ENCODE measurements at regions not wholly inside any gene's neighbourhood (a gene's known extent, or its start where the extent isn't known, plus 50 kb on each side); places are given as distances from the start of the nearest gene placed in this dataset.
"Not testable (repeated sequence)": the region's sequence is repeated elsewhere in the genome, so short reads cannot be mapped to it uniquely, and the experiment has no call there.

GRCh38 chr1:93775224-93775623 is 93.6 kb upstream of the BCAR3 start:
- in situ Hi-C loops (cut with MboI; ENCODE audit: low sequenced_read_pairs): no loop called here

GRCh38 chr1:93774707-93775106 is 93.1 kb upstream of the BCAR3 start:
- in situ Hi-C loops (cut with MboI; ENCODE audit: low sequenced_read_pairs): no loop called here

GRCh38 chr1:93773049-93773838 is 91.6 kb upstream of the BCAR3 start:
- in situ Hi-C loops (cut with MboI; ENCODE audit: low sequenced_read_pairs): no loop called here

GRCh38 chr1:93771843-93772242 is 90.2 kb upstream of the BCAR3 start:
- in situ Hi-C loops (cut with MboI; ENCODE audit: low sequenced_read_pairs): no loop called here

GRCh38 chr1:93770640-93771039 is 89.0 kb upstream of the BCAR3 start:
- in situ Hi-C loops (cut with MboI; ENCODE audit: low sequenced_read_pairs): no loop called here

GRCh38 chr1:93769777-93770176 is 88.1 kb upstream of the BCAR3 start:
- in situ Hi-C loops (cut with MboI; ENCODE audit: low sequenced_read_pairs): no loop called here

GRCh38 chr1:93768380-93768863 is 86.8 kb upstream of the BCAR3 start:
- in situ Hi-C loops (cut with MboI; ENCODE audit: low sequenced_read_pairs): no loop called here

GRCh38 chr1:93766451-93766850 is 84.8 kb upstream of the BCAR3 start:
- in situ Hi-C loops (cut with MboI; ENCODE audit: low sequenced_read_pairs): no loop called here

- in situ Hi-C loops (cut with MboI; ENCODE audit: low sequenced_read_pairs): no loop called here
Observed at GRCh38 chr1:93765099-93765498, 83.5 kb upstream of the BCAR3 start.

- in situ Hi-C loops (cut with MboI; ENCODE audit: low sequenced_read_pairs): no loop called here
Observed at GRCh38 chr1:93764366-93764750, 82.7 kb upstream of the BCAR3 start.

- in situ Hi-C loops (cut with MboI; ENCODE audit: low sequenced_read_pairs): no loop called here
Observed at GRCh38 chr1:93763704-93764365, 82.2 kb upstream of the BCAR3 start.

GRCh38 chr1:93758842-93759515 is 77.3 kb upstream of the BCAR3 start:
- in situ Hi-C loops (cut with MboI; ENCODE audit: low sequenced_read_pairs): no loop called here

GRCh38 chr1:93757256-93758036 is 75.8 kb upstream of the BCAR3 start:
- in situ Hi-C loops (cut with MboI; ENCODE audit: low sequenced_read_pairs): no loop called here

- in situ Hi-C loops (cut with MboI; ENCODE audit: low sequenced_read_pairs): no loop called here
Observed at GRCh38 chr1:93756657-93757056, 75.0 kb upstream of the BCAR3 start.

GRCh38 chr1:93755251-93755715 is 73.6 kb upstream of the BCAR3 start:
- in situ Hi-C loops (cut with MboI; ENCODE audit: low sequenced_read_pairs): not testable (repeated sequence)

GRCh38 chr1:93753791-93754763 is 72.4 kb upstream of the BCAR3 start:
- in situ Hi-C loops (cut with MboI; ENCODE audit: low sequenced_read_pairs): no loop called here

- in situ Hi-C loops (cut with MboI; ENCODE audit: low sequenced_read_pairs): no loop called here
Observed at GRCh38 chr1:93751377-93752250, 70.0 kb upstream of the BCAR3 start.

- in situ Hi-C loops (cut with MboI; ENCODE audit: low sequenced_read_pairs): no loop called here
Observed at GRCh38 chr1:93750955-93751354, 69.3 kb upstream of the BCAR3 start.

GRCh38 chr1:93749894-93750301 is 68.3 kb upstream of the BCAR3 start:
- in situ Hi-C loops (cut with MboI; ENCODE audit: low sequenced_read_pairs): no loop called here
